HG03520 (cell line): ENCODE measurements at regions not wholly inside any gene's neighbourhood (a gene's known extent, or its start where the extent isn't known, plus 50 kb on each side); places are given as distances from the start of the nearest gene placed in this dataset.
A peak's percentile ranks its signal among the peaks of the same experiment; 100 is the strongest.

ENCODE experiments used
- ATAC-seq: cut with Tn5 transposase; IDR thresholded peaks from one replicate; pipeline ENCODE4 v1.9.1; 2021; ENCODE audit warnings: mild to moderate bottlenecking, moderate library complexity; ENCODE audit not compliant: unreplicated experiment

GRCh38 chr3:59424268-59425010, 374.6 kb upstream of the CFAP20DC start:
- ATAC-seq = peak; percentile 71

GRCh38 chr3:59423707-59424106, 373.9 kb upstream of the CFAP20DC start:
- no peak for ATAC-seq

- ATAC-seq = peak; percentile 44
These were observed 372.5 kb upstream of the CFAP20DC start for GRCh38 chr3:59422312-59422711.

- ATAC-seq = no peak
These were observed 369.0 kb upstream of the CFAP20DC start for GRCh38 chr3:59418836-59419235.

GRCh38 chr3:59412516-59412915, 362.7 kb upstream of the CFAP20DC start:
- no peak for ATAC-seq

- no peak for ATAC-seq
These were observed 361.9 kb upstream of the CFAP20DC start for GRCh38 chr3:59411694-59412093.

GRCh38 chr3:59411186-59411585, 361.4 kb upstream of the CFAP20DC start:
- ATAC-seq = no peak

- ATAC-seq = peak; percentile 49
These were observed 358.3 kb upstream of the CFAP20DC start for GRCh38 chr3:59408047-59408624.

GRCh38 chr3:59407425-59407824, 357.6 kb upstream of the CFAP20DC start:
- no peak for ATAC-seq

- peak; percentile 86 for ATAC-seq
These were observed 357.1 kb upstream of the CFAP20DC start for GRCh38 chr3:59406943-59407342.

GRCh38 chr3:59404851-59405250, 355.0 kb upstream of the CFAP20DC start:
- no peak for ATAC-seq

GRCh38 chr3:59404064-59404463, 354.2 kb upstream of the CFAP20DC start:
- ATAC-seq = no peak

- ATAC-seq = no peak
These were observed 352.1 kb upstream of the CFAP20DC start for GRCh38 chr3:59401924-59402323.

- no peak for ATAC-seq
These were observed 342.3 kb upstream of the CFAP20DC start for GRCh38 chr3:59392116-59392515.

GRCh38 chr3:59391131-59391530, 341.3 kb upstream of the CFAP20DC start:
- ATAC-seq = no peak

- no peak for ATAC-seq
These were observed 338.9 kb upstream of the CFAP20DC start for GRCh38 chr3:59388555-59389270.

GRCh38 chr3:59386165-59386564, 336.3 kb upstream of the CFAP20DC start:
- ATAC-seq = peak; percentile 75

- no peak for ATAC-seq
These were observed 335.7 kb upstream of the CFAP20DC start for GRCh38 chr3:59385547-59385946.

GRCh38 chr3:59381282-59381681, 331.5 kb upstream of the CFAP20DC start:
- ATAC-seq = no peak

GRCh38 chr3:59380146-59380545, 330.3 kb upstream of the CFAP20DC start:
- ATAC-seq = no peak

GRCh38 chr3:59374818-59375211, 325.0 kb upstream of the CFAP20DC start:
- peak; percentile 99 for ATAC-seq
